ENCODE measurements at regions not wholly inside any gene's neighbourhood (a gene's known extent, or its start where the extent isn't known, plus 50 kb on each side); places are given as distances from the start of the nearest gene placed in this dataset.

DNA sequence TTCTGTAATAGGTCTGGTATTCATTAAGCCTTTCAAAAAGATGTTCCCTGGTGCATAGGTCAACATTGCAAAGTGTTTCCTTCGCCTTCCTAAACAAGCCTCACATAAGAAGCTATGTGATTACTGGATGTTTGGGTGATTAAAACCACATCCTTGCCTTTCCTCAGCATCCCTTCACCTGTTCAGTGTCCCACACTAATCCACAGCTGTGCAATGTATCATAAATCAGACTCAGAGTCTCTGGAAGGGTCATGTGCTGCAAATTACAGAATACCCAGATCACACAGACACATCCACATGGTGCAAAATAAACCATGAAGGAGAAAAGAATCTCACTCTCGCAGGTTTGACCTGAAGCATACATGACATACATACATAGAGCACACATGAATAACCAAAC, 164.7 kb upstream of the NSMCE3 start:
- no peak overlapping the region for H3K4me3 ChIP-seq

DNA sequence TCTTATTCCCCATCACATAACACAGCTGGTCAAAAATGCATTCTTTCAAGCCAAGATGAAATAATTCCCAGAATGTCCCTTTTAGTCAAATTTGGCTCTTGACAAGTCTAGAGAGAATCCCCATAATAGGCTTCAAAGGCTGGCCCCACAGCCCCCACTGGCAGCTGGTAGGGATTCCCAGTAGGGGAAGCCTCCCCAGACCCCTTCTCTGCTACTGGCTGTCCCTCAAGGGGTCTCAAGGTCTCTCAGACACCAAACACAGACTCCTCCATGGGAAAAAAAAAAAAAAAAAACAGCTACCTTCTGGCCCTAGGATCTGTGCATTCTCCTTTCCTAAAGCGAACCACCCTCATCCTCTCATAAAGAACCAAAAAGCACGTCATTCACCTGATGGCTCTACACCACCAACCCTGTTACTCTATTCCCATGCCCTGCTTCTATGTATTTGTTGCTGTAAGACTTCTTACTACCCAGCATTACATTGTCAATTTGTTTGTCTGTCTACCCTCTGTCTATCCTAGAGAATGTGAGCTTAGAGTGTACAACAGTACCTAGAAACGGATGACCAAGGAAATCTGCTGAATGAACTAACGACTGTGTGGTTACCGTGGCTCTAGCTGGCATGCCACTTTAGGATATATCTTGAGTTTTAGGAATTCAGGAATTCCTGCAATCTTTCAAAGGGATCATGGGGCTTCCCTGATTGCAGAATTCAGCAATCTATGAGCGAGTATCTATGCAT, 164.1 kb upstream of the NSMCE3 start:
- no peak for DNase-seq
- Histone ChIP-seq H3K36me3 (no peaks in the 10 kb centered on the region), H3K27me3 (no peaks in the 10 kb centered on the region), H3K4me3 (no peak overlapping the region), H3K9me3 (no peaks in the 10 kb centered on the region)

More for the DNA sequence above, 164.7 kb upstream of the NSMCE3 start:
- no peak for DNase-seq
- Histone ChIP-seq H3K27me3 (no peaks in the 10 kb centered on the region), H3K9me3 (no peaks in the 10 kb centered on the region), H3K36me3 (no peaks in the 10 kb centered on the region)

DNA sequence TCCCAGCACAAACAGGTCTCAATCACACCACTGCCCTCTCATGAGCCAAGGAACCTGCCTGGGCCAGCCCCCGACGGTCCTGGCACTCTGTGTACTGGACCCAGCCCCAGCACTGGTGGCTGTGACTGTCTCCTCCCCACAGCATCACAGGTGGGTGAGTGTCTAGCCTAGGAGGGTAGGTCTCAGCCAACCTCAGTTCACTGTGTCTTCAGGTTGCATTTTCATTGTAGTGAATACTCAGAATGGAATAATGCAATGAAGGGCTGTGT, 163.4 kb upstream of the NSMCE3 start:
- no peaks in the 10 kb centered on the region for H3K27me3 ChIP-seq
- no peak overlapping the region for H3K4me3 ChIP-seq
- no peaks in the 10 kb centered on the region for H3K9me3 ChIP-seq
- H3K36me3 ChIP-seq = no peaks in the 10 kb centered on the region
- no peak for DNase-seq

DNA sequence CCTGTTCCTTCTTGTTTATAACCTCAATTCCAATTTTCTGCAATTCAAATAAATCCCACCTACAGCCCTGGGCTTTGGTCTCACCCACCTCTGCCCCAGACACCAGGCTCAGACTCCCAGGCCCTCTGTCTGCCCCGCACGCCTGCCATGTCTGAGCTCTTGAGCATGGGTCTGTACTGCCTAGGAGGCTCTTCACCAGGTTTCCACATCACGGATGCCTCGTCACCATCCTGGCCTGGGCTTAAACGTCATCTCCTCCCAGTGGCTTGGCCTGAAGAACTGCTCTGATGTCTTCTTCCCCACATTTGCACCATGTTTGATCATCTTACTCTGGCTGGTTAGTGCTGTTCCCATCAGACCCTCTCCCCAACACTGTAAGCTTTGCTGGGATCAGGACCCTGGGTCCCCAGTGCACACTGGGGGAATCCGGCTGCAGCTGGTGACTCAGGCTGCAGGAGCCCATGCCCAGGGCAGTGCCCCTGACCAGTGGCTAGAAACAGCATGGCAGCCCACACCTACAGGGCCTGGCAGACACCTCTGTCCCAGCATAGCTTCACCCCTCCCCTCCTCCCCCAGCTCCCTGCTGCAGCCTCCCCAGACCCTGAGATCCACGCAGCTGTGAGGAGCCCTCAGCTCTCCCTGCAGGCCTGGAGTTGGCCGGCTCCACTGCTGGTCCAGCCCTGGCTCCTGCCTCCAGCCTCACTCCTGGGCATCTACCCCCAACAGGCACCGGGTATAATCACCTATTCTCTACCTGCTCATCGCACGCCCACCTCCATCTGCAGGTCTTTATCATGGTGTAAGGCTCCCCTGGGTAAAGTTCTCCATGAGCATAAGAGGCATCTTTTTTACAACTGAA, 162.8 kb upstream of the NSMCE3 start:
- no peak overlapping the region for H3K4me3 ChIP-seq
- no peaks in the 10 kb centered on the region for H3K27me3 ChIP-seq
- H3K36me3 ChIP-seq = no peaks in the 10 kb centered on the region
- H3K9me3 ChIP-seq = no peaks in the 10 kb centered on the region
- no peak for DNase-seq

DNA sequence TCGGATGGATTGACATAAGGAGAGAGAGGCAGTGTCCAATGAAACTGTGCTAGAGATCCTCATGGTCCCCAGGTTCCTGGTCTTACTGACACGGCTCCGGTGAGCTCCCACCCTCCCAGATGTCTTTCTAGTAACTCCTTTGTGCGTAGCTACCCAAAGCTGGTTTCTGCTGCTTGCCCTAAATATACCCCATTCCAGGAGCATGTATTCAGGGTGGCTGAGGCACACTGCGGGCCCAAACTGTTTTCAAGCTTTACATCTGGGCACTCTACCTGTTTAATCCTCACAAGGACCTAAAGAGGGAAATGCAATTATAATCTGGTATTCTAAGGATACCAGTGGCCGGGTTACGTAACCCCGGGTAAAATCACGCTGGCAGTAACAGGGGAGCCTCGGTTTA, 161.2 kb upstream of the NSMCE3 start:
- Histone ChIP-seq H3K9me3 (no peaks in the 10 kb centered on the region), H3K36me3 (no peaks in the 10 kb centered on the region), H3K4me3 (no peak overlapping the region), H3K27me3 (no peaks in the 10 kb centered on the region)
- no peak for DNase-seq

DNA sequence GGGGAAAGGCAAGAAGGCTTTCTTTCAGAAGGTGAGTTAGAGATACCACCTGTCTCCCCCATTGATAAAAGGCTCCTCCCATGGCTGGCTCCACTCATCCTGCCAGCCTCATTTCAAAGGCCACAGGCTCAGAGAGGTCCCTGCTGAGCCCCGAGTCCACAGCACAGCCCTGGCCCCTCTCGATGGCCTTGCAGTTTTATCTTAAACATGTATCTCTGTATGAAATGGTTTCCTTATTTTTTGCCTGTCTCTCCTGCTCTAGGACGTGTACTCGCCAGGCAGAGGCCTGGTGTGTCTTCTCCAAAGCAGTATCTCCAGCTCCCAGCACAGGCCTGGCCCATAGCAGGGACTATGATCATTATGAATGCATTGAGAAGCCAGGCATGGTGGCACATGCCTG, 160.5 kb upstream of the NSMCE3 start:
- Histone ChIP-seq H3K27me3 (no peaks in the 10 kb centered on the region), H3K36me3 (no peaks in the 10 kb centered on the region), H3K9me3 (no peaks in the 10 kb centered on the region), H3K4me3 (no peak overlapping the region)
- no peak for DNase-seq

DNA sequence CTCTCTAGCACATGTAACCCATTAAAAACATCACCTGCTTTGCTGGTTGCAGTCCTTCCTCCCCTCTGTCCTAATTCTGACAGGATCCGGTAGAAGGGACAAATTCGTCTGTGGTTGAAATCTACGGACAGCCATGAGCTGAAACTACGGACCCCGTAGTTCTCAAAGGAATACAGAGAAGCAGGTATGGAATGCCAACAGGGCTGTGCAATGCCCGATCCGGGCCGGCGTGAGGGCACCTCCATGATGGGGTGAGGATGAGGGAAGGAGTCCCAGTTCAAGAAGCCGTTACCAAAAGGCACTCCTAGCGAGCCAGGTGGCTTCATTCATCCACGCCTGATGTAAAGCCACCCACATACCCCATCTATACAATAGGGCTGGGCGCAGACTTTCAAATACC, 160.0 kb upstream of the NSMCE3 start:
- H3K4me3 ChIP-seq = no peak overlapping the region
- no peaks in the 10 kb centered on the region for H3K9me3 ChIP-seq
- no peaks in the 10 kb centered on the region for H3K36me3 ChIP-seq
- no peaks in the 10 kb centered on the region for H3K27me3 ChIP-seq
- no peak for DNase-seq

DNA sequence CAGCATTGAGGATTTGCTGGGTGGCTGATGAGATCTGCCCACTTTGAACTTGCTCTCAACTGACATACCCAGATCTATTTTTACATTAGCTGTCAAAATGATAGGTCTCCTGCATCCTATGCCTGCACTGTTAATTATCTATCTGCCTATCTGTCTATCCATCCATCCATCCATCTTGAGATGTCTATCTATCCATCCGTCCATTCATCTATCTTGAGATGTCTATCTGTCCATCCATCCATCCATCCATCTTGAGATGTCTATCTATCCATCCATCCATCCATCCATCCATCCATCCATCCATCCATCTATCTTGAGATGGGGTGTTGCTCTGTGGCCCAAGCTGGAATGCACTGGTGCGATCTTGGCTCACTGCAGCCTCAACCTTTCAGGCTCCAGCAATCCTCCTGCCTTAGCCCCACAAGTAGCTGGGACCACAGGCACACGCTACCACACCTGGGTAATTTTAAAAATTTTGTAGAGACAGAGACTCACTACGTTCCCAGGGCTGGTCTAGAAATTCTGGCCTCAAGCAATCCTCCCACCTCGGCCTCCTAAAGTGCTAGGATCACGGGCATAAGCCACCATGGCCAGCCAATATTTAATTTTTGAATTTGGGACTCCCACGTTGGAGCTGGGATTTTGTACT, 159.4 kb upstream of the NSMCE3 start:
- H3K4me3 ChIP-seq = no peak overlapping the region
- no peaks in the 10 kb centered on the region for H3K9me3 ChIP-seq
- no peaks in the 10 kb centered on the region for H3K36me3 ChIP-seq
- H3K27me3 ChIP-seq = no peaks in the 10 kb centered on the region
- no peak for DNase-seq

DNA sequence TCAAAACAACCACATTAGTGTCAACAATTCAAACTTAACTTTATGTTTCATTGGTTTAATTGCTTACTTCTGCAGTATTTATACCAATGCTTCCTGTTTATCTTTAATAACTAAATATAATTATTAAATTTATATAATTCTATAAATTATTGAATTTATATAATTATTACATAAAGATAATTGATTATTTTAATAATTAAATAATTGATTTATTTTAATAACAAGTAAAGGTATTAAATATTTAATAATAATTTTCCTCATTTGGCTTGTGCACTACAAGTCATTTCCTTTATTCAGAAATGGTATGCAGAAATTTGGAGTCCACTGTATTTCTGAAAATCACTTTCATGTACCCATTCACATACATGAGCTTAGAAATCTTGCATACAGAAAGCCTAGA, 156.2 kb upstream of the NSMCE3 start:
- DNase-seq = no peak
- Histone ChIP-seq H3K27me3 (no peaks in the 10 kb centered on the region), H3K4me3 (no peak overlapping the region), H3K9me3 (no peaks in the 10 kb centered on the region), H3K36me3 (no peaks in the 10 kb centered on the region)

DNA sequence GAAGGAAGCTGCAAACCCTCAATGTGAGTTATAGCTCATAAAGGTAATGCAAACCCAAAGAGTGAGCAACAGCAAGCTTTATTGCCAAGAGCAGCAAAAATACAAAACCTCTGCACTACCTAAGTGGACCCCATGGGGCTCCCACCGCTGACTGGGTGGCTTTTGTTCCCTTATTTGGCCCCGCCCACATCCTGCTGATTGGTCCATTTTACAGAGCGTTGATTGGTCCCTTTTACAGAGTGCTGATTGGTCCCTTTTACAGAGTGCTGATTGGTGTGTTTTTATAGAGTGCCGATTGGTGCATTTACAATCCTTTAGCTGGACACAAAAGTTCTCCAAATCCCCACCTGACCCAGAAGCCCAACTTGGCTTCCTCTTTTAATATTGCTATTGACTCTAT, 154.5 kb upstream of the NSMCE3 start:
- no peak for DNase-seq

DNA sequence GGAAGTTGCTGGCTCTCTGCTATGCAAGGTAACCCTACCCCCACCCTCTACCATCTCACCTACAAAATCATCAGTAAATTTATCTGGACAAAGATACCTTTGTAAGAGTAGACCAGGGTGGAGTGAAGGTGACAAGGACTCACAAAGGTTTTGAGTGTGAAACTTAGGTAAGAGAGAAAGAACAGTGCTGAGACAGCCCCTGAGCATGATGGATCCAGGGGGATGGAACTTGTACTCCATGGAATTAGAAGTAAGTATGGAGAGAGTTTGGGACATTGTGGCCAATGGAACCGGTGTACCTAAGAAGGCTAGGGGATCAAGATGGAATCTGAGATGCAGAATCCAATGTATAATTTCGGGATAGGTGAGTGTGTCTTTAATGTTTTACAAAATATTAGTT, 153.0 kb upstream of the NSMCE3 start:
- H3K4me3 ChIP-seq = no peak overlapping the region
- H3K36me3 ChIP-seq = no peaks in the 10 kb centered on the region
- DNase-seq = no peak
- H3K9me3 ChIP-seq = no peaks in the 10 kb centered on the region
- H3K27me3 ChIP-seq = no peaks in the 10 kb centered on the region

More for the DNA sequence above, 154.5 kb upstream of the NSMCE3 start:
- Histone ChIP-seq H3K27me3 (no peaks in the 10 kb centered on the region), H3K4me3 (no peak overlapping the region), H3K36me3 (no peaks in the 10 kb centered on the region), H3K9me3 (no peaks in the 10 kb centered on the region)

DNA sequence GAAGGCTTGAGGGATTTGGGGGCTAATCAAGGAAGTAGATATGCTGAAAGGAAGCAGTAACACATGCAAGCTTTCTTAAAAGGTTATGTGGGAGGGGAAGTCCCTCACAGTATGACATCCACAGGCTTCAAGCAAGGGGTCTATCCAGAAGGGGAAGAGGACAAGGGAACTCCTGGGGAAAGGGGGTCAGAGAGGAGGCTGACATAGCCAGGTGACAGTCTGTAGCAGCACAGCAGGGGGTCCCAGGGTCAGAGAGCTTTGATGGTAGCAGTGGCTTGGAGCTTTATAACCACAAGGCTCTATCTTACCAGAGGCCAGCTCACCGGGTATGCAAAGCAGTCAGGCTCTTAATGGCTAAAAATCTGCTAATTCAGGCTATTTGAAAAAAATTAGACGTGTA, 150.6 kb upstream of the NSMCE3 start:
- no peaks in the 10 kb centered on the region for H3K36me3 ChIP-seq
- H3K4me3 ChIP-seq = no peak overlapping the region
- H3K9me3 ChIP-seq = no peaks in the 10 kb centered on the region
- no peak for DNase-seq
- no peaks in the 10 kb centered on the region for H3K27me3 ChIP-seq

DNA sequence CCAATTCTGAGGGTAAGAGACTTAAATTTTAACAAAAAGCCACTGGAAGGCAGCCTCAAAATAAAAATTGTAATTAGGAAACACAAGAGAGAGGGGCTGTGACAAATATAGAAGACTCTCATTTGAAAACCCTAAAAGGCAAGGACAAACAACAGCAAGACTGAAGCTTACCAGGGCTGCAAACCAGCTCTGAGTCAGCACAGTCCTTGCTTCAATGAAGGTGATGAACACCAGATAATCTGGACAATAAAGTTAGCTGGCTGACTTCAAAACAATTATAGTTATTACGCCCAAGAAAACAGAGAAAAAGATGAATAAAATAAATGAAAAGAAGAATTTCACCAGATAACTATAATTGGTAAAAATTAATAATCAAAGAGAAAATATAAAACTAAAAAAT, 149.3 kb upstream of the NSMCE3 start:
- Histone ChIP-seq H3K9me3 (no peaks in the 10 kb centered on the region), H3K36me3 (no peaks in the 10 kb centered on the region), H3K27me3 (no peaks in the 10 kb centered on the region), H3K4me3 (no peak overlapping the region)
- DNase-seq = no peak

DNA sequence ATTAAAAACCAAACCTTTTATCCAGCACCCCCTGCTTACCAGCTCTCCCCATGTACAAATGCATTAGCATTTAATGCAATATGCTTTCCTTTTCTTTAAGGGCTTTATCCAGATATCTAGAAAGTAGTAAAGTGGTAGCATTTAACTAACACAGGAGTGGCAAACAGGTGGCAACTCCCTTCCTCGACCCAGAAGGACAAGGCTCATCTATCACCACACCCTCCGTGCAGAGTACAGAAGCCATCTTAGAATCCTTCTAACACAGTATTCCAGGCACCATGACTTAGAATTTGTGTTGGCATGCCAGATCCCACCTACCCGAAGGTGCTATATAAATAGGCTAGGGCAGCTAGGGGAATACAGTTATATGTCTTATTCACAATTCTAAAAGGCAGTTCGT, 148.6 kb upstream of the NSMCE3 start:
- H3K4me3 ChIP-seq = no peak overlapping the region
- H3K9me3 ChIP-seq = no peaks in the 10 kb centered on the region
- H3K36me3 ChIP-seq = no peaks in the 10 kb centered on the region
- no peaks in the 10 kb centered on the region for H3K27me3 ChIP-seq
- no peak for DNase-seq

DNA sequence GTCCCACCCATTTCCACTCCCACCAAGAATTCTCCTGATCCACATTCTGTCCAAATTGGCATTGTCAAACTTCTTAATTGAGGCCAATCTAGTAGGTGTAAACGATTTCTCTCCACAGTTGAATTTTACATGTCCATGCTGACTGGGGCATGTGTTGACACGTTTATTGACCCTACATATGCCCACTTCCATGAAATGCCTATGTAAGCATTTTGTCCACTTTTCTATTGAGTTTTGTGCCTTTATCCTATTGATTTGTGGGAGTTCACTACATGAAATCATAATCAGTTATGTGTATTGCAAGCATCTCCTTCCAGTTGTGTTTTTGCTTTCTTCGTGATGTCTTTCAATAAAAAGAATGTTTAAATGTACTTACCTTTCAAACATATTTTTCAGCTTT, 141.7 kb upstream of the NSMCE3 start:
- Histone ChIP-seq H3K36me3 (no peaks in the 10 kb centered on the region), H3K27me3 (no peaks in the 10 kb centered on the region), H3K9me3 (no peaks in the 10 kb centered on the region), H3K4me3 (no peak overlapping the region)
- DNase-seq = no peak

DNA sequence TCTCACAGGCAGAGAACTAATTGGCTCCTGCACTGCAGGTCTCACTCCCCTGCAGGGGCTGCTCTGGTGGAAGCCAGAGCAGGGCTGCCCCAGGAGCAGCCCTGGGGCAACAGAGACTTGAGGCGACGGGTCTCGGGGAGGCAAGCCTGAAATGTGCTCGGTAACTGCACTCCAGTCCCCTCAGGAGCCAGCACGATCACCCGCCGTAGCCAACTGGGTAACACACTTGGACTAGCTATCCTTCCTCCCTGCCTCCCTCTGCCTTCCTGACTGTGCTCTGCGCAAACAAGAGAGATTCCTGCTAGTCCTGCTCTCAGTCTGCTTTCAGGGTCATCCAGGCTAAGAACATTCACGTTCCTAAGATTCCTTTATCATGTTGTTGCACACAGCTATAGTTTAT, 140.7 kb upstream of the NSMCE3 start:
- no peaks in the 10 kb centered on the region for H3K36me3 ChIP-seq
- no peaks in the 10 kb centered on the region for H3K27me3 ChIP-seq
- no peak for DNase-seq
- H3K9me3 ChIP-seq = no peaks in the 10 kb centered on the region
- H3K4me3 ChIP-seq = no peak overlapping the region

DNA sequence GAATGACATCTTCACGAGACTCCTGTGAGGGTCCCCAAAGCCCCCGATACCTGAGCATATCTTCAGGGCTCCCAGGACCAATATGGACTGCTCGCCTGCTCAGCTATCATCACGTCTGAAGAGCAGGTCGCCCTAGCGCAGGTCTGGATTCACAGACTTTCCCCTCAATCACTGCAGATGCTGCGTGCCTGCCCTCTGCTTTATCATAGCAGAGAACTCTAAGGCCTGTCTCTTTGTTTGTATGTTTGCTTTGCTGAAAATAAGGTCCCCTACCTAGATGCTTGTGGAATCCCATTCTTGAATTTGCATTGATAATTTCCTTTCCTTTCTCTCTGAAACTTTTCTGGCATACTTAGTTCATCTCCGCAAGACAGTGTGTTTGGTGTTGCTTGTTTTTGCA, 140.3 kb upstream of the NSMCE3 start:
- Histone ChIP-seq H3K36me3 (no peaks in the 10 kb centered on the region), H3K27me3 (no peaks in the 10 kb centered on the region), H3K4me3 (no peak overlapping the region), H3K9me3 (no peaks in the 10 kb centered on the region)
- DNase-seq = no peak

DNA sequence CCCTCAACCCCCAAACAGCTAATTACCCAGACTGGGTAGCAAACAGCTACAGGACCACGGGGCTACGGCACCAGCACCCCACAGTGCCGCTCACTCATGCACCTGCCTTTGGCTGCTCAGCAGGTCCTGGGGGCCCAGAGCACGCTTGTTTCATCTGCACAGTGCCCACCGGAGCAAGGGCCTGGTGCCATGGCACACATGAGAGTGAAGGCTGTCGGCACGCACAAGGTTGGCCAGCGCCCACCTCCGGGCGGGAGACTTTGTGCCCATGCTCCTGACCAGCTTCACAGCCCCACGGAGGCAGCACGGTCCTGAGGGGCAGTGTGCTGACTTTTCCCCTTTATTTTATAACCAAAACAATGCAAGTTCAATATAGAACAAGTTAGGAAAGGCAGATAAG, 135.9 kb upstream of the NSMCE3 start:
- Histone ChIP-seq H3K9me3 (no peaks in the 10 kb centered on the region), H3K4me3 (no peak overlapping the region), H3K27me3 (no peaks in the 10 kb centered on the region), H3K36me3 (no peaks in the 10 kb centered on the region)
- no peak for DNase-seq
